ENCODE measurements at regions not wholly inside any gene's neighbourhood (a gene's known extent, or its start where the extent isn't known, plus 50 kb on each side); places are given as distances from the start of the nearest gene placed in this dataset.

DNA sequence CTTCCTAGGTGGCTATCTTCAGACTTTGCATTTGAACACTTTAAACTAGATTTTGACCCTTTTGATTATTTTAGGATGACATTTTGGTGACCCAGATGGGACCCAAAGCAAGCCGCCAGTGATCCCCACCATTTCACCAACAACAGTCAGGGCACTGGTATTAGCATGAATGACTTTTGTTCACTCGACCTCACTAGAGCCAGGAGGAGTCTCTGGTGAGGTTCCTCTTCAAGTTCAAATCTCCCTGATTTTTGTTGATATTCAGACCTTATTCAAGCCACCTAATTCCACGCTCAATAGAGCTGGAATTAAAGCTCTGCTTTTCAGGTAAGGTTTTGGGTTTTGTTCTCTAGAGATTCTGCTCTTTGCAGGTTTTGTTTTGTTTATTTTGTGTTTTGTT is 202.3 kb downstream of the MREG start:
- CTCF ChIA-PET (ENCODE audit: partially characterized antibody), result interaction anchor here (1.2 to 1.8 kb wide), 2 partner anchors 15 to 18 kb away, joined by 3 to 8 read pairs; no protein-coding TSS in a partner anchor
- WGBS, 2 experiments (ENCODE audit: extremely low coverage in 1 of 2, insufficient coverage in 1 of 2, insufficient read length in 1 of 2, insufficient replicate concordance in 2 of 2, low coverage in 1 of 2, low lambda C conversion rate in 2 of 2, missing lambda C conversion rate in 1 of 2), result 87% methylated on average over 3 of the region's 3 CpGs; no CpG with 5 or more reads in 1 of the 2 experiments

More for the DNA sequence above, 202.3 kb downstream of the MREG start:
- no peak overlapping the region for H4K91ac ChIP-seq (replicated peaks; ENCODE audit: insufficient read length, low read length)
- H3K79me1 ChIP-seq (ENCODE audit: low read depth, low read length), result no peaks in the 10 kb centered on the region
- no peak overlapping the region for H3K56ac ChIP-seq (replicated peaks; ENCODE audit: insufficient read length, low read depth, low read length)
- H4K20me1 ChIP-seq (replicated peaks in 1 of 2; ENCODE audit: control insufficient read depth in 1 of 2, insufficient read depth in 2 of 2, low read length in 2 of 2), result no peaks in the 10 kb centered on the region
- H3K18ac ChIP-seq (ENCODE audit: extremely low read depth, low read length), result no peak overlapping the region
- no peak overlapping the region for H3K23ac ChIP-seq (ENCODE audit: insufficient read length)
- H2AFZ ChIP-seq (ENCODE audit: low read length), result no peak overlapping the region
- no peak overlapping the region for H2BK12ac ChIP-seq (ENCODE audit: low read depth, low read length)
- no peaks in the 10 kb centered on the region for H3K79me2 ChIP-seq (ENCODE audit: control insufficient read depth in 1 of 2, insufficient read depth in 2 of 2, low read length in 2 of 2)
- POLR2A ChIA-PET (ENCODE audit: partially characterized antibody), result no interaction called here
- no peaks in the 10 kb centered on the region for H3K9me3 ChIP-seq (ENCODE audit: insufficient read depth in 2 of 2, low read depth in 1 of 2, low read length in 1 of 2)
- FAIRE-seq (no peak), DNase-seq (ENCODE audit: low read depth in 1 of 2, low spot score in 2 of 2) (no peak)
- TF ChIP-seq, protein P1, sequence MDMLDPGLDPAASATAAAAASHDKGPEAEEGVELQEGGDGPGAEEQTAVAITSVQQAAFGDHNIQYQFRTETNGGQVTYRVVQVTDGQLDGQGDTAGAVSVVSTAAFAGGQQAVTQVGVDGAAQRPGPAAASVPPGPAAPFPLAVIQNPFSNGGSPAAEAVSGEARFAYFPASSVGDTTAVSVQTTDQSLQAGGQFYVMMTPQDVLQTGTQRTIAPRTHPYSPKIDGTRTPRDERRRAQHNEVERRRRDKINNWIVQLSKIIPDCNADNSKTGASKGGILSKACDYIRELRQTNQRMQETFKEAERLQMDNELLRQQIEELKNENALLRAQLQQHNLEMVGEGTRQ (IDR thresholded peaks at IDR 0.05; ENCODE audit: low read length), result no peak
- H2AK5ac ChIP-seq (ENCODE audit: low read depth, low read length), result no peak overlapping the region
- H3K23me2 ChIP-seq (ENCODE audit: low read depth, low read length), result no peaks in the 10 kb centered on the region
- H3K4me1 ChIP-seq (replicated peaks in 1 of 4; ENCODE audit: control insufficient read depth in 3 of 4, insufficient read depth in 4 of 4, low read length in 3 of 4), result peaks cover 0 to 5% (median 0%) of the 10 kb centered on the region in 4 experiments; a peak in 1 of 7 replicates
- no peaks in the 10 kb centered on the region for H3K36me3 ChIP-seq (ENCODE audit: control insufficient read depth in 2 of 4, insufficient read depth in 4 of 4, low read length in 3 of 4)
- no peak overlapping the region for H3K9ac ChIP-seq (replicated peaks in 1 of 4; ENCODE audit: extremely low read depth in 1 of 4, low read depth in 3 of 4, low read length in 3 of 4)
- no peak overlapping the region for H4K5ac ChIP-seq (ENCODE audit: insufficient read length, low read depth, low read length)
- H2BK120ac ChIP-seq (replicated peaks; ENCODE audit: low read depth, low read length), result no peak overlapping the region
- H2BK5ac ChIP-seq (ENCODE audit: low read depth, low read length), result no peak overlapping the region
- no peak overlapping the region for H3K4ac ChIP-seq (replicated peaks; ENCODE audit: insufficient read length, low read depth, low read length)
- no peak overlapping the region for H2BK15ac ChIP-seq (ENCODE audit: low read length)
- no peak overlapping the region for H2BK20ac ChIP-seq (ENCODE audit: low read length)
- H3K4me3 ChIP-seq (ENCODE audit: extremely low read depth in 1 of 4, insufficient read depth in 2 of 4, low read depth in 3 of 4, low read length in 4 of 4), result no peak overlapping the region
- H4K8ac ChIP-seq (ENCODE audit: extremely low read depth, insufficient read depth, low read length), result no peak overlapping the region
- H3K4me2 ChIP-seq (ENCODE audit: insufficient read depth in 1 of 2, low read depth in 2 of 2, low read length in 2 of 2), result no peak overlapping the region
- no peak overlapping the region for H3K14ac ChIP-seq (ENCODE audit: insufficient read length)
- no peak overlapping the region for H3K27ac ChIP-seq (ENCODE audit: low read depth, low read length)
- no peaks in the 10 kb centered on the region for H3K27me3 ChIP-seq (replicated peaks in 1 of 4; ENCODE audit: control insufficient read depth in 3 of 4, extremely low read depth in 1 of 4, insufficient read depth in 3 of 4, low read length in 3 of 4)

Measured in H1 (cell line).